ENCODE measurements at regions not wholly inside any gene's neighbourhood (a gene's known extent, or its start where the extent isn't known, plus 50 kb on each side); places are given as distances from the start of the nearest gene placed in this dataset.
"Not testable (repeated sequence)": the region's sequence is repeated elsewhere in the genome, so short reads cannot be mapped to it uniquely, and the experiment has no call there.

DNA sequence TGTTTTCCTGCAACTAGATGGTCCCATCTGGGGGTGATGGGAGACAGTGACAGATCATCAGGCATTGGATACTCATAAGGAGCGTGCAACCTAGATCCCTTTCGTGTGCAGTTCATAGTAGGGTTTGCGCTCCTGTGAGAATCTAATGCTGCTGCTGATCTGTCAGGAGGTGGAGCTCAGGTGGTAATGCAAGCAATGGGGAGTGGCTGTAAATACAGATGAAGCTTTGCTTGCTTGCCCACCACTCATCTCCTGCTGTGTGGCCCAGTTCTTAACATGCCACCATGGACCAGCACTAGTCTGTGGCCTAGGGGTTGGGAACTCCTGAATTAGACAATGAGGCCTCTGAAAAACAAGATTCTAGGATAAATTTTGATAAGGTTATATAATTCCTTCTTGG, 430.6 kb downstream of the KCNJ2 start:
- not testable (repeated sequence) for TF ChIP-seq POLR2A (IDR thresholded peaks at IDR 0.05; ENCODE audit: low read depth, low read length); POU2F2 (IDR thresholded peaks at IDR 0.05; ENCODE audit: low read depth, low read length); TAF1 (IDR thresholded peaks at IDR 0.05; ENCODE audit: low read depth, low read length); POLR2AphosphoS5 (IDR thresholded peaks at IDR 0.05; ENCODE audit: low read depth, low read length); PAX5 (IDR thresholded peaks at IDR 0.05; ENCODE audit: insufficient read depth, low read length, severe bottlenecking)
